HL-60 (cell line): ENCODE measurements at regions not wholly inside any gene's neighbourhood (a gene's known extent, or its start where the extent isn't known, plus 50 kb on each side); places are given as distances from the start of the nearest gene placed in this dataset.

Source experiments
- CTCF ChIP-seq: IDR thresholded peaks from one replicate; pipeline ENCODE4 v1.5.1; 2011; ENCODE audit warnings: low read length, control low read depth, inconsistent platforms; ENCODE audit not compliant: insufficient read depth
- GABPA ChIP-seq: IDR thresholded peaks from 2 replicates; pipeline ENCODE4 v1.6.1; 2012; ENCODE audit warnings: low read depth
- POLR2AphosphoS5 ChIP-seq: IDR thresholded peaks from 2 replicates; pipeline ENCODE4 v1.6.1; 2012; ENCODE audit warnings: low read depth
- REST ChIP-seq: IDR thresholded peaks from 2 replicates; pipeline ENCODE4 v1.6.1; 2012; ENCODE audit warnings: low read depth; ENCODE audit not compliant: insufficient replicate concordance

GRCh38 chr18:73045037-73045436 lies 177.2 kb upstream of the NETO1 start:
- no peak for TF ChIP-seq POLR2AphosphoS5
- TF ChIP-seq CTCF, result no peak
- no peak for TF ChIP-seq REST
- TF ChIP-seq GABPA, result no peak
